Thyroid gland (tissue), 4 donors: ENCODE measurements at regions not wholly inside any gene's neighbourhood (a gene's known extent, or its start where the extent isn't known, plus 50 kb on each side); places are given as distances from the start of the nearest gene placed in this dataset.

Experiments used
- POLR2A ChIP-seq, 2 donors: fragments of 450-650 bp; IDR thresholded peaks; one replicate each; pipeline ENCODE4 v1.6.1; 2017; ENCODE audit warnings: antibody characterized with exemption in 2 of 2, mild to moderate bottlenecking in 2 of 2, moderate library complexity in 1 of 2
- TF ChIP-seq, protein P1 (sequence below), 6 experiments: fragments of 200-600 bp in 3 of 6; fragments of 450-650 bp in 3 of 6; sonication (generic) in 3 of 6; IDR thresholded peaks; one replicate each; pipeline ENCODE4 v1.5.1; 2016 to 2019; ENCODE audit warnings: antibody characterized with exemption in 6 of 6, mild to moderate bottlenecking in 2 of 6, inconsistent platforms in 1 of 6, moderate library complexity in 1 of 6

- no peak for TF ChIP-seq POLR2A (IDR thresholded peaks at IDR 0.05)
- TF ChIP-seq, protein P1, sequence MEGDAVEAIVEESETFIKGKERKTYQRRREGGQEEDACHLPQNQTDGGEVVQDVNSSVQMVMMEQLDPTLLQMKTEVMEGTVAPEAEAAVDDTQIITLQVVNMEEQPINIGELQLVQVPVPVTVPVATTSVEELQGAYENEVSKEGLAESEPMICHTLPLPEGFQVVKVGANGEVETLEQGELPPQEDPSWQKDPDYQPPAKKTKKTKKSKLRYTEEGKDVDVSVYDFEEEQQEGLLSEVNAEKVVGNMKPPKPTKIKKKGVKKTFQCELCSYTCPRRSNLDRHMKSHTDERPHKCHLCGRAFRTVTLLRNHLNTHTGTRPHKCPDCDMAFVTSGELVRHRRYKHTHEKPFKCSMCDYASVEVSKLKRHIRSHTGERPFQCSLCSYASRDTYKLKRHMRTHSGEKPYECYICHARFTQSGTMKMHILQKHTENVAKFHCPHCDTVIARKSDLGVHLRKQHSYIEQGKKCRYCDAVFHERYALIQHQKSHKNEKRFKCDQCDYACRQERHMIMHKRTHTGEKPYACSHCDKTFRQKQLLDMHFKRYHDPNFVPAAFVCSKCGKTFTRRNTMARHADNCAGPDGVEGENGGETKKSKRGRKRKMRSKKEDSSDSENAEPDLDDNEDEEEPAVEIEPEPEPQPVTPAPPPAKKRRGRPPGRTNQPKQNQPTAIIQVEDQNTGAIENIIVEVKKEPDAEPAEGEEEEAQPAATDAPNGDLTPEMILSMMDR (IDR thresholded peaks at IDR 0.05): no peak
Observed at GRCh38 chr2:5894355-5894754, 202.2 kb downstream of the SOX11 start.
